B cell (primary cell): ENCODE measurements at regions not wholly inside any gene's neighbourhood (a gene's known extent, or its start where the extent isn't known, plus 50 kb on each side); places are given as distances from the start of the nearest gene placed in this dataset.

Experiments used
- CTCF ChIP-seq: fragments of 200-600 bp; IDR thresholded peaks from one replicate; pipeline ENCODE4 v1.8.0; 2022; ENCODE audit warnings: antibody characterized with exemption, mild to moderate bottlenecking
- EZH2 ChIP-seq: IDR thresholded peaks from 2 replicates; pipeline ENCODE4 v1.6.1; 2012; ENCODE audit warnings: borderline replicate concordance, low read depth, mild to moderate bottlenecking, moderate library complexity, low read length; ENCODE audit not compliant: insufficient read depth, poor library complexity, severe bottlenecking

GRCh38 chrX:64792598-64793337 is 183.5 kb downstream of the ZC4H2 start:
- TF ChIP-seq CTCF (no peak), EZH2 (no peak)
